ENCODE measurements at regions not wholly inside any gene's neighbourhood (a gene's known extent, or its start where the extent isn't known, plus 50 kb on each side); places are given as distances from the start of the nearest gene placed in this dataset.

GRCh38 chr3:187896646-187897045, 151.4 kb upstream of the BCL6 start:
- H3K9ac ChIP-seq (ENCODE audit: low read depth in 1 of 2, low read length in 2 of 2), result no peak overlapping the region
- no peak overlapping the region for H3K4me3 ChIP-seq (ENCODE audit: low read depth in 1 of 2, low read length in 2 of 2)
- no peak overlapping the region for H3K27ac ChIP-seq (ENCODE audit: low read depth, low read length)
- no peaks in the 10 kb centered on the region for H3K9me3 ChIP-seq (ENCODE audit: control insufficient read depth in 1 of 2, low read length in 2 of 2)
- no peaks in the 10 kb centered on the region for H3K36me3 ChIP-seq (ENCODE audit: control insufficient read depth in 1 of 2, insufficient read depth in 2 of 2, low read length in 2 of 2)
- H3K27me3 ChIP-seq (ENCODE audit: control insufficient read depth in 1 of 2, insufficient read depth in 2 of 2, low read length in 2 of 2), result no peaks in the 10 kb centered on the region
- no peaks in the 10 kb centered on the region for H3K4me1 ChIP-seq (ENCODE audit: control insufficient read depth in 1 of 2, insufficient read depth in 2 of 2, low read length in 2 of 2)

- H3K9me3 ChIP-seq (ENCODE audit: control insufficient read depth in 1 of 2, low read length in 2 of 2), result no peaks in the 10 kb centered on the region
- H3K36me3 ChIP-seq (ENCODE audit: control insufficient read depth in 1 of 2, insufficient read depth in 2 of 2, low read length in 2 of 2), result no peaks in the 10 kb centered on the region
- no peaks in the 10 kb centered on the region for H3K4me1 ChIP-seq (ENCODE audit: control insufficient read depth in 1 of 2, insufficient read depth in 2 of 2, low read length in 2 of 2)
- no peak overlapping the region for H3K4me3 ChIP-seq (ENCODE audit: low read depth in 1 of 2, low read length in 2 of 2)
- no peak overlapping the region for H3K27ac ChIP-seq (ENCODE audit: low read depth, low read length)
- H3K27me3 ChIP-seq (ENCODE audit: control insufficient read depth in 1 of 2, insufficient read depth in 2 of 2, low read length in 2 of 2), result no peaks in the 10 kb centered on the region
- no peak overlapping the region for H3K9ac ChIP-seq (ENCODE audit: low read depth in 1 of 2, low read length in 2 of 2)
Observed at GRCh38 chr3:187899246-187899645, 154.0 kb upstream of the BCL6 start.

GRCh38 chr3:187900993-187901755, 155.9 kb upstream of the BCL6 start:
- Histone ChIP-seq H3K9me3 (ENCODE audit: control insufficient read depth in 1 of 2, low read length in 2 of 2) (no peaks in the 10 kb centered on the region), H3K36me3 (ENCODE audit: control insufficient read depth in 1 of 2, insufficient read depth in 2 of 2, low read length in 2 of 2) (no peaks in the 10 kb centered on the region)

GRCh38 chr3:187902041-187902471, 156.8 kb upstream of the BCL6 start:
- Histone ChIP-seq H3K27ac (ENCODE audit: low read depth, low read length) (no peak overlapping the region), H3K9me3 (ENCODE audit: control insufficient read depth in 1 of 2, low read length in 2 of 2) (no peaks in the 10 kb centered on the region), H3K36me3 (ENCODE audit: control insufficient read depth in 1 of 2, insufficient read depth in 2 of 2, low read length in 2 of 2) (no peaks in the 10 kb centered on the region), H3K27me3 (ENCODE audit: control insufficient read depth in 1 of 2, insufficient read depth in 2 of 2, low read length in 2 of 2) (no peaks in the 10 kb centered on the region), H3K9ac (ENCODE audit: low read depth in 1 of 2, low read length in 2 of 2) (no peak overlapping the region), H3K4me3 (ENCODE audit: low read depth in 1 of 2, low read length in 2 of 2) (no peak overlapping the region), H3K4me1 (ENCODE audit: control insufficient read depth in 1 of 2, insufficient read depth in 2 of 2, low read length in 2 of 2) (no peaks in the 10 kb centered on the region)

More at GRCh38 chr3:187900993-187901755, 155.9 kb upstream of the BCL6 start:
- H3K4me1 ChIP-seq (ENCODE audit: control insufficient read depth in 1 of 2, insufficient read depth in 2 of 2, low read length in 2 of 2), result no peaks in the 10 kb centered on the region
- no peaks in the 10 kb centered on the region for H3K27me3 ChIP-seq (ENCODE audit: control insufficient read depth in 1 of 2, insufficient read depth in 2 of 2, low read length in 2 of 2)
- H3K9ac ChIP-seq (ENCODE audit: low read depth in 1 of 2, low read length in 2 of 2), result no peak overlapping the region
- H3K4me3 ChIP-seq (ENCODE audit: low read depth in 1 of 2, low read length in 2 of 2), result no peak overlapping the region
- H3K27ac ChIP-seq (ENCODE audit: low read depth, low read length), result no peak overlapping the region

GRCh38 chr3:187902936-187903335, 157.7 kb upstream of the BCL6 start:
- no peak overlapping the region for H3K27ac ChIP-seq (ENCODE audit: low read depth, low read length)
- H3K4me3 ChIP-seq (ENCODE audit: low read depth in 1 of 2, low read length in 2 of 2), result no peak overlapping the region
- no peak overlapping the region for H3K9ac ChIP-seq (ENCODE audit: low read depth in 1 of 2, low read length in 2 of 2)
- H3K27me3 ChIP-seq (ENCODE audit: control insufficient read depth in 1 of 2, insufficient read depth in 2 of 2, low read length in 2 of 2), result no peaks in the 10 kb centered on the region
- no peaks in the 10 kb centered on the region for H3K36me3 ChIP-seq (ENCODE audit: control insufficient read depth in 1 of 2, insufficient read depth in 2 of 2, low read length in 2 of 2)
- H3K9me3 ChIP-seq (ENCODE audit: control insufficient read depth in 1 of 2, low read length in 2 of 2), result no peaks in the 10 kb centered on the region
- no peaks in the 10 kb centered on the region for H3K4me1 ChIP-seq (ENCODE audit: control insufficient read depth in 1 of 2, insufficient read depth in 2 of 2, low read length in 2 of 2)

- H3K9me3 ChIP-seq (ENCODE audit: control insufficient read depth in 1 of 2, low read length in 2 of 2), result no peaks in the 10 kb centered on the region
- no peak overlapping the region for H3K27ac ChIP-seq (ENCODE audit: low read depth, low read length)
- H3K9ac ChIP-seq (ENCODE audit: low read depth in 1 of 2, low read length in 2 of 2), result no peak overlapping the region
- H3K4me3 ChIP-seq (ENCODE audit: low read depth in 1 of 2, low read length in 2 of 2), result no peak overlapping the region
- no peaks in the 10 kb centered on the region for H3K27me3 ChIP-seq (ENCODE audit: control insufficient read depth in 1 of 2, insufficient read depth in 2 of 2, low read length in 2 of 2)
- H3K4me1 ChIP-seq (ENCODE audit: control insufficient read depth in 1 of 2, insufficient read depth in 2 of 2, low read length in 2 of 2), result no peaks in the 10 kb centered on the region
- no peaks in the 10 kb centered on the region for H3K36me3 ChIP-seq (ENCODE audit: control insufficient read depth in 1 of 2, insufficient read depth in 2 of 2, low read length in 2 of 2)
Observed at GRCh38 chr3:187903697-187904096, 158.4 kb upstream of the BCL6 start.

- Histone ChIP-seq H3K4me1 (ENCODE audit: control insufficient read depth in 1 of 2, insufficient read depth in 2 of 2, low read length in 2 of 2) (no peaks in the 10 kb centered on the region), H3K27ac (ENCODE audit: low read depth, low read length) (no peak overlapping the region)
Observed at GRCh38 chr3:187906416-187906815, 161.1 kb upstream of the BCL6 start.

GRCh38 chr3:187906920-187907319, 161.7 kb upstream of the BCL6 start:
- no peaks in the 10 kb centered on the region for H3K36me3 ChIP-seq (ENCODE audit: control insufficient read depth in 1 of 2, insufficient read depth in 2 of 2, low read length in 2 of 2)
- no peaks in the 10 kb centered on the region for H3K9me3 ChIP-seq (ENCODE audit: control insufficient read depth in 1 of 2, low read length in 2 of 2)
- H3K27ac ChIP-seq (ENCODE audit: low read depth, low read length), result no peak overlapping the region
- H3K9ac ChIP-seq (ENCODE audit: low read depth in 1 of 2, low read length in 2 of 2), result no peak overlapping the region
- H3K4me3 ChIP-seq (ENCODE audit: low read depth in 1 of 2, low read length in 2 of 2), result no peak overlapping the region
- H3K4me1 ChIP-seq (ENCODE audit: control insufficient read depth in 1 of 2, insufficient read depth in 2 of 2, low read length in 2 of 2), result no peaks in the 10 kb centered on the region
- H3K27me3 ChIP-seq (ENCODE audit: control insufficient read depth in 1 of 2, insufficient read depth in 2 of 2, low read length in 2 of 2), result no peaks in the 10 kb centered on the region

More at GRCh38 chr3:187906416-187906815, 161.1 kb upstream of the BCL6 start:
- no peaks in the 10 kb centered on the region for H3K9me3 ChIP-seq (ENCODE audit: control insufficient read depth in 1 of 2, low read length in 2 of 2)
- H3K36me3 ChIP-seq (ENCODE audit: control insufficient read depth in 1 of 2, insufficient read depth in 2 of 2, low read length in 2 of 2), result no peaks in the 10 kb centered on the region
- H3K27me3 ChIP-seq (ENCODE audit: control insufficient read depth in 1 of 2, insufficient read depth in 2 of 2, low read length in 2 of 2), result no peaks in the 10 kb centered on the region
- no peak overlapping the region for H3K9ac ChIP-seq (ENCODE audit: low read depth in 1 of 2, low read length in 2 of 2)
- no peak overlapping the region for H3K4me3 ChIP-seq (ENCODE audit: low read depth in 1 of 2, low read length in 2 of 2)

- Histone ChIP-seq H3K4me3 (ENCODE audit: low read depth in 1 of 2, low read length in 2 of 2) (no peak overlapping the region), H3K9me3 (ENCODE audit: control insufficient read depth in 1 of 2, low read length in 2 of 2) (no peaks in the 10 kb centered on the region), H3K27ac (ENCODE audit: low read depth, low read length) (no peak overlapping the region), H3K4me1 (ENCODE audit: control insufficient read depth in 1 of 2, insufficient read depth in 2 of 2, low read length in 2 of 2) (peaks cover 8 to 15% of the 10 kb centered on the region in 2 donors), H3K9ac (ENCODE audit: low read depth in 1 of 2, low read length in 2 of 2) (no peak overlapping the region), H3K27me3 (ENCODE audit: control insufficient read depth in 1 of 2, insufficient read depth in 2 of 2, low read length in 2 of 2) (no peaks in the 10 kb centered on the region), H3K36me3 (ENCODE audit: control insufficient read depth in 1 of 2, insufficient read depth in 2 of 2, low read length in 2 of 2) (no peaks in the 10 kb centered on the region)
Observed at GRCh38 chr3:187909866-187910265, 164.6 kb upstream of the BCL6 start.

GRCh38 chr3:187912007-187912406, 166.7 kb upstream of the BCL6 start:
- Histone ChIP-seq H3K27ac (ENCODE audit: low read depth, low read length) (no peak overlapping the region), H3K9me3 (ENCODE audit: control insufficient read depth in 1 of 2, low read length in 2 of 2) (no peaks in the 10 kb centered on the region), H3K9ac (ENCODE audit: low read depth in 1 of 2, low read length in 2 of 2) (no peak overlapping the region), H3K4me3 (ENCODE audit: low read depth in 1 of 2, low read length in 2 of 2) (no peak overlapping the region), H3K4me1 (ENCODE audit: control insufficient read depth in 1 of 2, insufficient read depth in 2 of 2, low read length in 2 of 2) (peaks cover 8 to 15% of the 10 kb centered on the region in 2 donors), H3K27me3 (ENCODE audit: control insufficient read depth in 1 of 2, insufficient read depth in 2 of 2, low read length in 2 of 2) (no peaks in the 10 kb centered on the region), H3K36me3 (ENCODE audit: control insufficient read depth in 1 of 2, insufficient read depth in 2 of 2, low read length in 2 of 2) (no peaks in the 10 kb centered on the region)
